A549 (cell line): ENCODE measurements at regions not wholly inside any gene's neighbourhood (a gene's known extent, or its start where the extent isn't known, plus 50 kb on each side); places are given as distances from the start of the nearest gene placed in this dataset.

Experiments
- ATAC-seq, 2 experiments: fragments of 200-7000 bp in 1 of 2; fragments of >200 bp in 1 of 2; cut with Nextera tagmentation in 1 of 2; cut with Tn5 transposase in 1 of 2; 3 replicates each; pipeline versions ENCODE4 v1.8.0 to v1.9.1; 2018 to 2020; ENCODE audit warnings: mild to moderate bottlenecking in 1 of 2, moderate library complexity in 1 of 2
- CTCF ChIA-PET: fragments of 300-600 bp; sonication (Branson Sonifier 250); formaldehyde crosslinking; extraction: SDS; loops from one replicate; lab custom pipeline; 2021; ENCODE audit warnings: antibody characterized with exemption, inconsistent platforms; lab: Yijun Ruan, JAX
- POLR2A ChIA-PET: fragments of 350-600 bp; formaldehyde crosslinking; extraction: SDS; loops from one replicate; lab custom pipeline; 2021; ENCODE audit warnings: antibody characterized with exemption, inconsistent platforms; lab: Yijun Ruan, JAX
- DNase-seq, 2 experiments: peaks; one replicate each; pipeline versions ENCODE4 v3.0.0 to v3.0.0-alpha.2; 2011 to 2016; ENCODE audit warnings: low read depth in 1 of 2, low spot score in 1 of 2
- FAIRE-seq: peaks from 2 replicates; lab custom pipeline; 2011; peaks lifted over from hg19 to GRCh38; lab: Jason Lieb, UNC
- H3K27ac ChIP-seq, 2 experiments: fragments of >200 bp; sonication (Bioruptor Twin); formaldehyde crosslinking; 3 replicates each; pipeline ENCODE4 v1.5.1; 2016 to 2017
- H3K4me1 ChIP-seq: fragments of >200 bp; sonication (Bioruptor Twin); formaldehyde crosslinking; 3 replicates; pipeline ENCODE4 v1.6.1; 2016
- H3K4me2 ChIP-seq: fragments of >200 bp; sonication (Bioruptor Twin); formaldehyde crosslinking; 3 replicates; pipeline ENCODE4 v1.6.1; 2016
- H3K4me3 ChIP-seq: fragments of >200 bp; sonication (Bioruptor Twin); formaldehyde crosslinking; 3 replicates; pipeline ENCODE4 v1.5.1; 2016
- H3K9me3 ChIP-seq: fragments of >200 bp; sonication (Bioruptor Twin); formaldehyde crosslinking; 3 replicates; pipeline ENCODE4 v1.6.1; 2016
- BHLHE40 ChIP-seq: IDR thresholded peaks from 2 replicates; pipeline ENCODE4 v1.6.1; 2012; ENCODE audit warnings: low read depth, low read length, inconsistent platforms
- CBX2 ChIP-seq: fragments of 200-600 bp; sonication (generic); IDR thresholded peaks from 2 replicates; pipeline ENCODE4 v1.6.1; 2016; ENCODE audit warnings: low read depth, mild to moderate bottlenecking, borderline replicate concordance
- CBX8 ChIP-seq: fragments of 200-600 bp; sonication (generic); IDR thresholded peaks from 2 replicates; pipeline ENCODE4 v1.6.1; 2016
- CHD2 ChIP-seq: fragments of 150-350 bp; IDR thresholded peaks from 2 replicates; pipeline ENCODE4 v1.6.1; 2014; ENCODE audit warnings: low read length; ENCODE audit not compliant: partially characterized antibody
- CTCF ChIP-seq: fragments of >200 bp; sonication (Bioruptor Twin); formaldehyde crosslinking; IDR thresholded peaks from 3 replicates; pipeline ENCODE4 v1.5.1; 2016
- E2F6 ChIP-seq: IDR thresholded peaks from 2 replicates; pipeline ENCODE4 v1.6.1; 2012; ENCODE audit warnings: low read depth, borderline replicate concordance
- EHF ChIP-seq: fragments of 250-450 bp; sonication (Bioruptor Pico); IDR thresholded peaks from 2 replicates; pipeline ENCODE4 v1.5.0; 2020; ENCODE audit warnings: mild to moderate bottlenecking
- EHMT2 ChIP-seq: fragments of 200-600 bp; sonication (generic); IDR thresholded peaks from 2 replicates; pipeline ENCODE4 v1.6.1; 2016; ENCODE audit warnings: antibody characterized with exemption, low read depth, mild to moderate bottlenecking, moderate library complexity
- EP300 ChIP-seq, 2 experiments: fragments of >200 bp; sonication (Bioruptor Twin); formaldehyde crosslinking; IDR thresholded peaks; 2 replicates in 1 of 2; 3 replicates in 1 of 2; pipeline ENCODE4 v1.6.1; 2016 to 2017
- FOSB ChIP-seq: fragments of 250-450 bp; sonication (Bioruptor Pico); IDR thresholded peaks from 2 replicates; pipeline ENCODE4 v1.5.0; 2020; ENCODE audit warnings: mild to moderate bottlenecking, moderate library complexity
- FOSL2 ChIP-seq, 2 experiments: fragments of 450-650 bp in 1 of 2; fragments of >200 bp in 1 of 2; sonication (Bioruptor Twin) in 1 of 2; formaldehyde crosslinking; IDR thresholded peaks; 2 replicates each; pipeline versions ENCODE4 v1.5.0 to v1.6.1; 2016 to 2020; ENCODE audit warnings: mild to moderate bottlenecking in 1 of 2, moderate library complexity in 1 of 2
- HDAC2 ChIP-seq: fragments of 200-600 bp; sonication (generic); IDR thresholded peaks from 2 replicates; pipeline ENCODE4 v1.6.1; 2016
- HES2 ChIP-seq: fragments of >200 bp; sonication (Bioruptor Twin); formaldehyde crosslinking; IDR thresholded peaks from 2 replicates; pipeline ENCODE4 v1.6.1; 2016
- HMGXB4 ChIP-seq: fragments of 250-450 bp; sonication (Bioruptor Pico); IDR thresholded peaks from 2 replicates; pipeline ENCODE4 v1.5.0; 2021; ENCODE audit warnings: mild to moderate bottlenecking, moderate library complexity, borderline replicate concordance
- HOXA7 ChIP-seq: fragments of 250-450 bp; sonication (Bioruptor Pico); IDR thresholded peaks from 2 replicates; pipeline ENCODE4 v1.5.0; 2020; ENCODE audit warnings: mild to moderate bottlenecking, moderate library complexity
- JUNB ChIP-seq: fragments of >200 bp; sonication (Bioruptor Twin); formaldehyde crosslinking; IDR thresholded peaks from 2 replicates; pipeline ENCODE4 v1.6.1; 2016
- MAFK ChIP-seq: fragments of 450-650 bp; IDR thresholded peaks from 2 replicates; pipeline ENCODE4 v1.6.1; 2014; ENCODE audit not compliant: partially characterized antibody
- MAZ ChIP-seq: fragments of 150-350 bp; IDR thresholded peaks from 2 replicates; pipeline ENCODE4 v1.6.1; 2014; ENCODE audit warnings: antibody characterized with exemption, low read depth, low read length, borderline replicate concordance
- NR3C1 ChIP-seq: fragments of >200 bp; sonication (Bioruptor Twin); formaldehyde crosslinking; IDR thresholded peaks from 3 replicates; pipeline ENCODE4 v1.6.1; 2017
- PBX3 ChIP-seq: IDR thresholded peaks from 2 replicates; pipeline ENCODE4 v1.6.1; 2012
- PHF8 ChIP-seq: fragments of 200-600 bp; sonication (generic); IDR thresholded peaks from 2 replicates; pipeline ENCODE4 v1.6.1; 2016; ENCODE audit warnings: low read depth, mild to moderate bottlenecking, antibody characterized with exemption, moderate library complexity, borderline replicate concordance
- POLR2A ChIP-seq: IDR thresholded peaks from 2 replicates; pipeline ENCODE4 v1.6.1; 2012; ENCODE audit warnings: mild to moderate bottlenecking, low read length
- RCOR1 ChIP-seq: fragments of 150-350 bp; IDR thresholded peaks from 2 replicates; pipeline ENCODE4 v1.6.1; 2014; ENCODE audit warnings: antibody characterized with exemption, low read length, low read depth
- RFX5 ChIP-seq: fragments of 450-650 bp; IDR thresholded peaks from 2 replicates; pipeline ENCODE4 v1.7.1; 2014; ENCODE audit warnings: antibody characterized with exemption, mild to moderate bottlenecking, moderate library complexity
- TP53 ChIP-seq: fragments of 250-450 bp; sonication (Bioruptor Pico); IDR thresholded peaks from 2 replicates; pipeline ENCODE4 v1.5.0; 2021; ENCODE audit warnings: mild to moderate bottlenecking, moderate library complexity
- ZC3H11A ChIP-seq: fragments of 450-650 bp; IDR thresholded peaks from 2 replicates; pipeline ENCODE4 v1.6.1; 2014; ENCODE audit warnings: antibody characterized with exemption, mild to moderate bottlenecking
- ZNF302 ChIP-seq: fragments of 250-450 bp; sonication (Bioruptor Pico); IDR thresholded peaks from 2 replicates; pipeline ENCODE4 v1.9.0; 2021; ENCODE audit warnings: inconsistent platforms, mild to moderate bottlenecking, moderate library complexity
- WGBS: methylation state at CpG from one replicate; pipeline ENCODE4 v1.1.6; 2017; ENCODE audit errors: missing lambda C conversion rate; 5-methylcytosine and 5-hydroxymethylcytosine counted together

GRCh38 chr7:15866753-15867152, 180.3 kb upstream of the MEOX2 start:
- ChIA-PET CTCF (interaction anchor here (0.6 kb wide), 2 partner anchors 66 to 216 kb away, joined by 4 to 5 read pairs; no protein-coding TSS in a partner anchor), POLR2A (no interaction called here)
- Histone ChIP-seq H3K27ac (no peak overlapping the region), H3K4me1 (no peaks in the 10 kb centered on the region), H3K9me3 (no peaks in the 10 kb centered on the region), H3K4me3 (no peak overlapping the region), H3K4me2 (no peak overlapping the region)
- 14% methylated on average over 1 of the region's 1 CpG for WGBS
- TF ChIP-seq ZNF302 (CRISPR knock-in tag) (no peak), FOSL2 (IDR thresholded peaks at IDR 0.05) (no peak), FOSL2 (CRISPR knock-in tag; IDR thresholded peaks at IDR 0.05) (no peak), EHF (CRISPR knock-in tag) (no peak), CBX2 (no peak), HDAC2 (no peak), E2F6 (no peak)
- no peak for DNase-seq
- no peak for ATAC-seq
- no peak for FAIRE-seq

GRCh38 chr7:15864626-15864991, 178.1 kb upstream of the MEOX2 start:
- CTCF ChIA-PET = no interaction called here
- H3K9me3 ChIP-seq = no peaks in the 10 kb centered on the region
- H3K4me1 ChIP-seq = no peaks in the 10 kb centered on the region
- no peak overlapping the region for H3K4me3 ChIP-seq
- TF ChIP-seq BHLHE40 (no peak), CBX8 (no peak), FOSB (CRISPR knock-in tag) (no peak), TP53 (CRISPR knock-in tag) (no peak), PBX3 (no peak), HES2 (no peak), NR3C1 (no peak), PHF8 (no peak), CTCF (no peak), HDAC2 (no peak), CBX2 (no peak)
- POLR2A ChIA-PET = no interaction called here
- 29% methylated on average over 2 of the region's 2 CpGs for WGBS
- H3K4me2 ChIP-seq = no peak overlapping the region
- DNase-seq = no peak
- H3K27ac ChIP-seq = no peak overlapping the region
- FAIRE-seq = no peak
- no peak for ATAC-seq

GRCh38 chr7:15863951-15864625, 177.6 kb upstream of the MEOX2 start:
- CTCF ChIA-PET = no interaction called here
- H3K4me1 ChIP-seq = no peaks in the 10 kb centered on the region
- H3K27ac ChIP-seq = no peak overlapping the region
- POLR2A ChIA-PET = no interaction called here
- no peak overlapping the region for H3K4me3 ChIP-seq
- DNase-seq (no peak), ATAC-seq (no peak), FAIRE-seq (no peak)
- 47% methylated on average over 4 of the region's 4 CpGs for WGBS
- H3K9me3 ChIP-seq = no peaks in the 10 kb centered on the region
- H3K4me2 ChIP-seq = no peak overlapping the region
- TF ChIP-seq JUNB = no peak
- no peak for TF ChIP-seq POLR2A
- no peak for TF ChIP-seq EP300 (IDR thresholded peaks at IDR 0.05)
- no peak for TF ChIP-seq CTCF
- TF ChIP-seq CHD2 = no peak
- no peak for TF ChIP-seq EHMT2
- TF ChIP-seq HMGXB4 (CRISPR knock-in tag) = no peak
- TF ChIP-seq MAZ = no peak
- no peak for TF ChIP-seq BHLHE40
- no peak for TF ChIP-seq ZC3H11A
- TF ChIP-seq HOXA7 (CRISPR knock-in tag) = no peak
- TF ChIP-seq PHF8 = no peak
- TF ChIP-seq RCOR1 = no peak
- no peak for TF ChIP-seq MAFK
- no peak for TF ChIP-seq RFX5
- TF ChIP-seq TP53 (CRISPR knock-in tag) = no peak
- no peak for TF ChIP-seq CBX2
